ENCODE measurements at regions not wholly inside any gene's neighbourhood (a gene's known extent, or its start where the extent isn't known, plus 50 kb on each side); places are given as distances from the start of the nearest gene placed in this dataset.
"Not testable (repeated sequence)": the region's sequence is repeated elsewhere in the genome, so short reads cannot be mapped to it uniquely, and the experiment has no call there.

DNA sequence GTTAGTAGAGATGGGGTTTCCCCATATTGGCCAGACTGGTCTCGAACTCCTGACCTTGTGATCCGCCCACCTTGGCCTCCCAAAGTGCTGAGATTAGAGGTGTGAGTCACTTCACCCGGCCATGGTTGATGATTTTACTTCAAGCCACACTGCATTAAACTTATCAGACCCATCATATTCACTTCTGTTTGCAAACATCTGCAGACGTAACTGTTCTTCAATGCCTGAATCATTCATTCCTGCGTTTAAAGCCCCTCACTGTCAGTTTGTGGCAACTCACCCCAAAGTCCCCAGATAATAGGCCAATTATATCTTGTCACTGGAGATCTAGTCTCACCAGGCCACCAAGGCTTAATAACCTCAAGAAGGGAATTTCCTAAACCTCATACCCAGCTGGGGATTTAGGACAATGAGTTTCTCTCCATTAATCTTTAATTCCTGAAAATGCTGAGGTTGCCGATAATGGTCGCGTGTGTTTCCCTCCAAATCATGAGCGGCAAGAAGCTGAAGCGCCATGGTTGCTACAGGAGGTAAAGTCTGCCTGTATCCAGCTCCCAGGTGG is 229.6 kb downstream of the LY86 start:
- no peak for DNase-seq

DNA sequence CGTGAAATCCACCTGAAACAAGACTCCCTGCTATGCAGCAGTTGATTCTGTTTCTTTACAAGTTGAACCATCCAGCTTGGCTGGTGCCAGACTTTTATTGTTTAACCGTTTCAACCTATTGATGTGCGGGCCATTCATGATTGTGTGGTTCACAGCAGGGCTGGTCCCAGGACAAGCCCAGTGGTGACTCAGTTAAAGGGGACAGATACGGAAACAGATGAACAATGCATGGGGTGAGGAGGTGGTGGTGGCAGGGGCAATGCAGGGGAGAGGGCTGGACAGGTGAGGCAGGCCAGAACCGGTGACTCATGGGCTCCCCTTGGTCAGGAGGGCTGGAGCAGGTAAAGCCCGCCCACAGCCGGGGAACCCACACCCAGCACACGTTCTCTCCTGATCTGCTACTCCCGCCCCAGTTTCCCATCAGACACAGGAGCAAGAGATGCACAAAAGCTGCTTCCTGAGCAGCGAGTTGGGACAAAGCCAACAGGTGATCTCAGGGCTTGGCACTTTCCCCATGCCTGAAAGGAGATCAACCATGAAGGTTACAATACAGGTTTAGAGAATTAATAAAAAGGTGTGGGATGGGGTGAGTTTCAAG is 232.2 kb downstream of the LY86 start:
- peak; percentile 12 for DNase-seq

DNA sequence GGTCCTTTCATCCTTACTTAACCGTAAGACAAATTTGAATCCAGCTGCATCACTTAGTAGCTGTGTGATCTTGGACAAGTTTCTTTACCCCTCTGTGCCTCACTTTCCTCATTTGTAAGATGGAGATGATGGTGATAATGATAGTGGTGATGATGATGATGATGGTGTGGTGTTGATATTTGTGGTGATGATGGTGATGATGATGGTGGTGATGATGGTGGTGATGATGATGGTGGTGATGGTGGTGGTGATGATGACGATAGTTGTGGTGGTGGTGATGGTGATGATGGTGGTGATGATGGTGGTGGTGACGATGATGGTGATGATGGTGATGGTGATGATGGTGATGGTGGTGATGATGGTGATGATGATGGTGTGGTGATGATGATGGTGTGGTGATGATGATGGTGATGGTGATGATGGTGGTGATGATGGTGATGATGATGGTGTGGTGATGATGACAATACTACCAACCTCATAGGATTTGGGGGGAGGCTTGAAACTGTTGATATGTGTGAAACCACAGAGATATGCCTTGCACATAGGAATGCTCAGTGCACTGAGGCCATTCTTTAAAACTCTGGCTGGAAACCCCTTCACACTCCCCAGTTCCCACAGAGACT is 233.2 kb downstream of the LY86 start:
- no peak for DNase-seq

DNA sequence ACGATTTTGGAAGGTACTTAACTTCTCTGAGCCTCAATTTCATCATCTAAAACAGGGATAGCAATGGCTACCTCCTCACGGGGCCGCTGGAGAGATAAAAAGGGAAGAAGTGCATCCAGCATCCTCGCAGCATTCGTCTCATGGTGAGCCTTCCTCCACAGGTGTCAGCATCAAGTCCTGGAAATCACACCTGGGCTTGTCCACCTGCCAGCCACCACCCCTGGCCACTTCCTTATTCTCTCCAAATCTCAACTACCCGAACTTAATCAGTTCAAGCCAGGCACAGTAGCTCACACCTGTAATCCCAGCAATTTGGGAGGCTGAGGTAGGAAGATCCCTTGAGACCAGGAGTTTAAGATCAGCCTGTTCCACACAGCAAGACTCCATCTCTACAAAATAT is 234.5 kb downstream of the LY86 start:
- DNase-seq, result no peak

DNA sequence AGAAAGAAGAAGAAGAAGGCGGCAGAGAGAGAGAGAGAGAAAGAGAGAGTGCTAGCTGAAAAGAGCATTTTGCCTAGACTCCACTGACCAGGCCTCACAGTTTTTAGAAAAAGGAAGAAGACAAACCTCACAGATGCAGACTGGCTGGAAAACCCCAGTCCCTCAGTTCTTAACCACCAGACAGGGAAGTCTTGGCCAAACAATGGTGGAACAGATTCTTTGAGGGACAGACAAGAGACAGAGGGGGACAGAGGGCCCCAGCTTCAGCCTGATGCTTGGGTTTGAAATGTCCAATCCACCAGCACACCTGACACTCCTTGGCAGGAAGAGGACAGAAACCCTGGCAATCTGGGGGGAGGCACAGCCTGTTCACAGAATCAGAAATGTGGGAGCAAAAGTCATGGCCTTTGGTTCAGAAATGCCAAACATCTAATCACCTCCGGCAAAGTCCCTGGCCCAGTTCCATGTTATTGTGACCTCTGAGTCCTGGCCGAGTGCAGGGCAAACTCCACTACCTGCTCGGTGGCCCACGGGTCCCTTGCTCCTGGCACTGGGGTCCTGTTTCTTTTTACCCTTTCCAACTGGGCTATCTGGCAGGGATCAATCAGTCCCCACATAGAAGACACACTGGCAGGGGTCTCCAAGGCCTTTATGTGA is 235.2 kb downstream of the LY86 start:
- no peak for DNase-seq

DNA sequence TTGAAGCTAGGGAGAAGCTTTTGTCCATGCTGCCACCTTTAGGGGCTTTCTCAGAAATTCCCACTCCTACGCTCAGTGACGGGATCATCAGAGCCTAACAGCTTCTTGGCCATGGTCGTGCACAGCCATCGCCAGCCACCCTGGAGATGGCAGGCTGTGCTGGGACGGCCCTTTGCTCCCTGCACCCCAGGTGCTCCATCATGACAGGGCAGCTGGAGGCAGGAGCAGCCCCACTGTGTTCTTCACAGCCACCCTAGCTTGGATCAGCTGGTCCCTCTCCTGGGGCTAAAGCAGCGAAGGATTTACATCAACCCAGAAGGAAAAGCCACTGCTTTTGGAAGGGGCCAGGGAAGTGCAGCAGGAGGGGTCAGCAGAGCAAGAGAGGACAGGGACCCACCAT is 235.9 kb downstream of the LY86 start:
- DNase-seq, result no peak

DNA sequence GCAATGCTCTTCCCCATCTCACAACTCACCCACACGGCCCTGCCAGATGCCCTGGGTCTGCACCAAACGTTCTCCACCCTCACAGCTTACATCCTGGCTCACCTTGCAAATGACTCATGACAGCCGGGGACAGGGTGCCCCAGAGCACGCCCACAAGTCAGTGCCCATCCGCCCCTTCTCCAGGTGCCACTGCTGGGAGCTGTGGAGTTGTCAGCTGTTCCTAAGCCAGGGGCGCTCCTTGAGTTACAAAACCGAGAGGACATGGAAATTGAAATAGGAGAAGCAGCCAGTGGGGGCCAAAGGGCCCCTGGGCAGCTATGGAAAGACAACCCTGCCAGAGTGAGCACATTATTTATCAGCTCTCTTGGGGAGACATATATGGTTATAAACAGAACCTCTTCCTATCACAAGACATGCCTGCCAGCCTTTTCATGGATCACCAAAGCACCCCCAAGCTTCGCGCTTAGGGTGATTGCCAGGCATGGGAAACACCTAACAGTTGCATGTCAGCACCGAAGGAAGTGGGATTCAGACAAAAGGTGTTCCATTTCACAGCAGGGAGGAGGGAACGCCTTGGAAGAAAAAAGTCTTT is 236.8 kb downstream of the LY86 start:
- peak; percentile 16 for DNase-seq

DNA sequence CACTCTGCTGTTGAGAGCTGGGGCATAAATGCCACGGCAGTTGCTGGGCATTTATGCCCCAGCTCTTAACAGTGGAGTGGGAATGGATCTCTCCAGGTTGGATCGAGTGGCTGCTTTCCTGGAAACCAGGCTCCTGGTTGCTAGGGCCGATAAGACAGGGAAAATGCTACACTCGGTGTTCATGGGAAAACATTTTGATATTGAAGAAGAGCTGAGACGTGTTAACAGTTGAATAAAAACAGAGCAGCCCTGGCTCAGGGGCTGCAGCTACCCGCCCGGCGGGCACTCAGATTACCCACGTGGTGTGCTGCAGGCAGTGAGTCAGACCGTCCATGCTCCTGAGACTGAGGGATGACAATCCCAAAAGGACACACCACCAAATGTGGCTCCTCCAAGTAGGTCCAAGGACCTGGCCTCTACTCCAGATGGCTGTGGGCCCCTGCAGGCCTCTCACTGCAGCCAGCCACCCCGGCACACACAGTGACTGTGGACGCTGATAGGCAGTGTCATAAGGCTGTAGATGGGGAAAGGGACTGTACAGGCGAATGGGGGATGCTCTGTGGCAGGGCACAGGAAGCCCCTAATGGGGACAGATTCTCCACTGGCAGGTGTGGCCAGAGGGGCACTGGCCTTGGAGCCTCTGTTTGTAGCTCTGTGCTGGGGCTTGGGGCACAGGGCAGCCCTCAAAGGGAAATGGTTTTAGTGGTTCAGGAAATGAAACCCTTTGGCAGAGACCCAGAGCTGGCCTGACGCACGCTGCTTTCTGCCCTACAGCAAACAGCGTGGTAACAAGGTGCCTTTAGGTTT is 237.8 kb downstream of the LY86 start:
- peak; percentile 67 for DNase-seq

DNA sequence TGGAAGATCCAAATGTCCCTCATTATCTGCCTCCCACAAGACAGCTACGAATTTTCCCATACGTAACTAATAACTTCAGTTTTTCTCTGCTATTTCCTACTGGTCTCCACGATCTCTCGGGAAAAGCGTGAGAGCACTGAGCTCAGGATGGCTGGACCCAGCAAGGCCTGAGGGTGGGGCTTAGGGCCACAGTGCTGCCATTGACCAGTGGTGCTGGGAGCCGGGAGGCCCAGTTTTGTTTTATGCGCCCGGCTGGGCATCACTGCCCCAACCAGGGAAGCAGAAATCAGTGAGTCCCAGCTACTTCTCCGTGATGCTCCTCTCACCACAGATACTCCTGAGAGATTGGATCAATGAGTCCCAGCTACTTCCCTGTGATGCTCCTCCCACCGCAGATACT is 238.4 kb downstream of the LY86 start:
- no peak for DNase-seq

DNA sequence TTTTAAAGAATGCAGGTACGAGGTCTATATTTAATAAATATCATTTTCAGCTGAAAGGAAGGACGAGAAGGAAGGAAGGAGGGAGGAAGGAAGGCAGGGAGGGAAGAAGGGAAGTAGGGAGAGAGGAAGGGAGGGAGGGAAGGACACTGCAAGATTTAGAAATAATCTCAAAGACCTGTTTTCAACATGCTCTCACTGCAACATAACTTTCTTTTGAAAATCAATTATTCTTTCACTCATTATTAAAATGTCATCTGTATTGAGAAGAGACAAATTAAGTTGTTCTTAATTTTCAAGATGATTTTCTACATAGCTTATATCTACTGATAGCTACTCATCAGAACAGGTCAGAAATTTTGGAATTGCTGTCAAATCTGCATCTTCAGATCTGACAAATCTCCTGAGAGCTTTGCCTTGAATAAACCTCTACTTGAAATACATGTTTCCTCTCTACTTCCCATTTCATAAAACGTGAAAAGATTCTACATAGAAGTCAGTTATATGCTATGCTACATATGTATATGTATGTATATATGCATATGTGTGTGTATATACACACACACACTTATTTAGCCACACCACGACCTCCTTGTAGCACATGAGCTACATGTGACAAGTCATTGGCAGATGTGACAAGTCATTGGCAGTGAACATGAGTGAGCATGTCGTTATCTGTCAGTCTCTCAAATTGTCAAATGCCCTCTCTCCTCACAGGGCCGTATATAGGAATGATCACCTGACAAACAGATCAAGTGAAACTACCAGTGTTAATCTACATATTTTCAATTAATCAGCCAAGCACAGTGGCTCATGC is 241.6 kb downstream of the LY86 start:
- no peak for DNase-seq

DNA sequence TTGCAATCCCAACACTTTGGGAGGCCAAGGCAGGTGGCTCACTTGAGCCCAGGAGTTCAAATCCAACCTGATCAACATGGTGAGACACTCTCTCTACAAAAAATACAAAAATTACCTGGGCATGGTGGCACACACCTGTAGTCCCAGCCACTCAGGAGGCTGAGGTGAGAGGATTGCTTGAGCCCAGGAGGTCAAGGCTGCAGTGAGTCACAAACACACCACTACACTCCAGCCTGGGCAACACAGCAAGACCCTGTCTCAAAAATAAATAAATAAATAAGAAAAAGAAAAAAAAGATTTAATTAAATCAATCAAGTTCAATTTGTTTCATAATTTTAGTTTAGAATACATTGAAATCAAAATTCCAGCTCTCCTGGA is 242.2 kb downstream of the LY86 start:
- DNase-seq, result not testable (repeated sequence)

DNA sequence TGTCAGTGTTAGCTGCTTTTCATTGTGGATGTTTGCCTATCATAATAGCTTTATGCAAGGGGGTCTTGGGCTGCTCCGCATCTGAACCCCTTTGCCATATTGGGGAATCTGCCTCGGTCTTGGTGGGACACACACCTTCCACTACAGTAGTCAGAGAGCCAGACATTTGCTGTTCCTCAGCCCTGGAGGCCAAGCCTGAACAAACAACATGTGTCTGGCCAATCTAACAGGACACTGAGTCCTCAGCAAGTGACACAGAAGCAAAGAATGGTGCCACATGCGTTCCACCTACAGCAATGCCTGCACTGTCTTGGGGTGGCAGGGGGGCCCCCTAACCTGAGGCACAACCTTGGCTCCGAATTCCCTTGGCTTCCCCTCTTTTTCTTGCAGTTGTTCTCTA is 243.9 kb downstream of the LY86 start:
- DNase-seq, result no peak

DNA sequence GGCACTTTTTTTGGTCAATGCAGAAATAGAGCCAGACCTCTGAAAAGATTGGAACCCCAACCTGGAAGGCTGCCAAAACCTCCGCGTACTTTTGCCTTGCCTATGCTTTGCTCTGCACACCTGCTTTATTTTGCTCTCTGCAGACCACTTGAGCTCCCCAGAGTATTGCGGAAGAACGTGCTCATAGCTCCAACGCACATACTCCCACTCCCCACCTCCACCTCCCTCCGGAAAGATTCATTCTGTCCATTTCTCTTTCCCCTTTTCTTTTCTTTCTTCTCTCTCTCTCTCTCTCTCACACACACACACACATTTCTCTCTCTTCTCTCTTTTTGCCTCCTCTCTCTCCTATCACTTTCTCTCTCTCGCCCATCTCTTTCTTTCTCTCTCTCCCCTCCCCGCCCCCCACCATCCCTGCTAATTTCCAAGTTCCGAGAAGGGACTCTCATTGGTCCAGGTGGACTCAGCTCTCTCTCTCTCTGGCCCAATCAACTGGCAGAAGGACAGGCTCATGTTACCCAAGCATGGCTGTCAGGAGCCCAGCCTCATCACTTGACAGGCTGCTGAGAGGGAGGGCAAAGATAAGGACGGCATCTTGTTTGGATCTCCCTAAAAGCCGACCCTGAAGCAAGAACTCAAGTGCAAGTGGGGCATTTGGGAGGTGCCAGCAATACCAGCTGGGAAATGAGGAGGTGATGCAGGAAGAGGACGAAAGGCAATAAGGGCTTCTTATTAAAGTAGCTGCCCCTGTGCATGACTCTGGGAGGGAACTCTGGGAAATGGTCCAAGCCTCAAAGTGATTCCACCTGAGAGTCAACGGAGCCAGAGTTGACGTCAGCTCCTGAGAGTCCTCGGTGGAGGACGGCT is 246.1 kb downstream of the LY86 start:
- DNase-seq, result peak; percentile 63

DNA sequence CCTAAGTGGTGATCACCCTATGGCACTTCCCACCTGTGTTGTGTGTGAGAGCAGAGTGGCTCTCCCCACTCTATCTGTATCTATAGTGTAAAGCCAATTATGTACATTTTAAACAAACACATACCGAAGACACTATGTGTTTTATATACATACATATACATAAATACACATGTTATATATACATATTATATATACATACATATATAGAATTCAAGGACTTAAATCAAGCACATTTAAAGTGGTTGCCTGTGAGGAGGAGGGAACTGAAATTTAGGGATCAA is 246.6 kb downstream of the LY86 start:
- no peak for DNase-seq

DNA sequence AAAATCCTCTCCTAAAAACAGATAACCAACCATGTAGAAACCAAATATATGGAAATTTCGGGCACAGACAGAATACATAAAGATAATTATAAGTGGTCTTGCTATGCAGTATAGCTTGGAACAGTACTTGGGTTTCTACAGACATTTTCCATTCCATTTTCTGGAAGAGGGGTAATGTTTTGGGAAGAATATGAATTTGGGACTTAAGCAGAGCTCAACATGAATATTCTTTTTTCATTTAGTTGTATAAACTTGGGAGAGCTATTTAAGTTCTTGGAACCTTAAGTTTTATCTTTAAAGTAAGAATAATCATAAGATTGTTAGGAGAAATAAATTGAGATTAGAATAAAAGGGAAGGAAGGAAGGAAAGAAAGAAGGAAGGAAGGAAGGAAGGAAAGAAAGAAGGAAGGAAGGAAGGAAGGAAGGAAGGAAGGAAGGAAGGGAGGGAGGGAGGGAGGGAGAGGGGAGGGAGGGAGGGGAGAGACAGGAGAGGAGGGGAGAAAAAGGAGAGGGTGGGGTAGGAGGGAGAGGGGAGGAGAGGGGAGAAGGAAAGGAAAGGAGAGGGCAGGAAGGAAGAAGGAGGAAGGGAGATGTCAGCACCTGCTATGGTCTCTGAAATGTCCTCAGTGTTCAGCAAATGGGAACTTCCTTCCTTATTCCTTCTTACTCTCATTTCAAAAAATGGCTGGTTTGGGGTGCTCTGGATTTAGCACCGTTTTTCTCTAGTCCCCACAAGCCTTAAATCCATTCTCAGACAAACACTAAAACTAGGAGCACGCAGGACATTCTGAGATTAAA is 248.3 kb downstream of the LY86 start:
- DNase-seq, result no peak

DNA sequence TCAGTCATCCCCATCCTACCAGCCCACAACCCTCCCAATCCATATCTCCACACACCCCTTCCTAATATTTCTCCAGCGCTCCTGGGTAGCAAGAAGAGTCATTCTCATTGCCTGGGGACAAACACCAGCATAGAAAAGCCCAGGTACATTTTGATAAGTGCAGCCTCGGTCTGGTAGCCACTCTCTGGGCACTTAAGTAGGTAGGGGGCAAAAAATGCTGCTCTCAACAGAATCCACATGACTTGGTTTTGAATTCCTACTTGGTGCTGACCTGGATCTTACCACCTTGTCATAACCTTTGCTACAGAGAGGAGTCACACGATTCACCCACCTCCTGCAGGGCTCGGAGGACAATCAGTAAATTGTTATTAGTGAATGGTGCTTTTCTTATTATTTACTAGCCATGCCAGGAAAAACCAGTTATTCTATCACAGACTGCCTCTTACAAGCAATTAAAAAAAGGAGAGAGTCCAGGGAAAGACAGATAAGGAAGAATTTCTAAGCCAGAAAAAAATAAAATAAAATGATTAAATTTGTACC is 249.1 kb downstream of the LY86 start:
- no peak for DNase-seq

DNA sequence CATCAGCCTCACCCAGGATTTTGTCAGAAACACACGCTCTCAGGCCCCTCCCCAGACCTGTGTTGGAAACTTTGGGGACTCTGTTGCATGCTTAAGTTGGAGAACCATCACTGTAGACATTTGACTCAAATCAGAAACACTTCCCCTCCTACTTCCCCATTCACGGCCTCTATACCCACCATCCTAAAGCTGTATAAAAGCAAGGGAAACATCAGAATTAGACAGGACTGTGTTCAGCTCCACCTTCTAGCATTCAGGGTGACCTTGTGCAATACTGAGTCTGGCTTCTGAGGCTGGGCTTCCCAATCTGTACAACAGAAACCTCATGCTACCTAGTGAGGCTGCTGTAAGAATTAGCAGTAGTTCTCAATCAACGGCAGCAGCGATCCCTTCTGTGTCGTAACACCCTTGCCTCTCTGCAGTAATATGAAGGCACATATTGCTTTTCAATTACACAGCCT is 252.3 kb downstream of the LY86 start:
- no peak for DNase-seq

DNA sequence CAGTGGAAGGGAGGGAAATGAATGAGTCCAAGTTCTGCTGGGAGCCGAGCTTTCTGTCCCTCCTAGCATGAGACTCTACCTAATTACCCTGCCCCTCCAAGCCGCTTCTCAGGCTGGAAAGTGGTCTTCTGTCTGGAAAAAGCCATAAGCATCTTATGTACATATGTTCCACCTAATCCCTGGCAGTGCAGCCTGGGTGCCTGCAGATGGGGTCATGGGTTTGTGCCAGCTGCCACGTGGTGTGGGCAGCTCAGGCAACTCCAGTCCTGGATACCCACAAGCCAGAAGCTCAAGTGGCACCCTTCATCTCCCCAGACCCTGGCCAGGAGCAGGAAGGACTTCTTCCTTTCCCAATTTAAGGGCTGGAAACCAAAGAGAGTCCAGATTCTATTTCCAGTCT is 253.1 kb downstream of the LY86 start:
- no peak for DNase-seq

DNA sequence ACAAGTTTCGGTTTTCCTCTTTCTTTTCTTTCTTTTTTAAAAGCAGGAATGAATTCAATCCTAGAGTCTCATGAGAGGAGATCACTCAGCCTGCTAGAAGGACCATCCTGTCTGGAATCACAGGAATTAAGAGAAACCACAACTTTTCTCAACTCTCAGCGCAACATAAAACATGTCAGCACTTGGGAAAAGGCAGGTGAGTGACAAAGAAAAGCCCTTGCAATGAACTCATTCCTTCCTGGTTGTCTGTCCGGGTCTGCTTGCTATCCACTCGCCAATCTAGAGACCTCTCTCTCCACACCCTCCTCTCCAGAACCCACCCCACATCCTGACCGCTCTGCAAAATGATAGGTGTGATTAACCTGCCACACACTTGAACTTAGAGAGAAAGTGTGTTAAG is 253.8 kb downstream of the LY86 start:
- no peak for DNase-seq

DNA sequence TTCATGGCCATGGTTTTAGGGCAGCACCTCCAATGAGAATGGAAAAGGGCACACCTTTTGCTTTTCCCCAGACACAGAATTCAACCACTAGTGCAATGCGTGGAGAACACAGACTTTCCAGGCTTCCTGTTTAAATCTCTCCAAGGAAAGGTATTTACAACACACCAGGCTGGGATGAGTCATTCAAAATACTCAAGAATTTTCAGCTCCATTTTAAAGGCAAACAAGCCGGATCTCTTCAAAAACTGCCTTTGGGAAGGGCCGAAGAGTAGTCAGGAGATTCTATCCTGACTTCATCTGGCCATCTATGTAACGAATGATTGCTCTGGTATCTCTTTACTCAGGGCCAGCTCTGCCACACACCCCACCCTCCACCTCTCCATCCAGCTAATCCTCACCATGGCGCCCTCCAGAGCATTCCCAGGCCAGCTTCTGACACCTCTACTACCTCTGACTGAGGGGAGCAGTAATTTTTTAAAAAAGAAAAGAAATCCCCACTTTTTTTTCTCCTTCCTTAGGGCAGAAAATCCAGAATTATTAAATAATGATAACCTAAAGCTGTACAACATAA is 254.6 kb downstream of the LY86 start:
- DNase-seq, result no peak

Data from NCI-H187 treated with DMSO at 0.1 percent for 48 hours (cell line).